Activated CD8-positive, alpha-beta memory T cell treated with anti-CD3 and anti-CD28 coated beads, Interleukin-2, amount 10 ng/mL, durations not matched to agents 7 days and 5 days (primary cell): ENCODE measurements at regions not wholly inside any gene's neighbourhood (a gene's known extent, or its start where the extent isn't known, plus 50 kb on each side); places are given as distances from the start of the nearest gene placed in this dataset.

Source experiments
- ATAC-seq: fragments of 150-1000 bp; cut with Tn5 transposase; one replicate; pipeline ENCODE4 v1.10.0; 2021; ENCODE audit warnings: moderate library complexity
- CTCF ChIA-PET: fragments of 350-600 bp; sonication (Branson Sonifier 250); formaldehyde crosslinking; loops from one replicate; lab custom pipeline; 2021; ENCODE audit warnings: antibody characterized with exemption; lab: Charles Lee
- DNase-seq: peaks from one replicate; pipeline ENCODE4 v3.0.0-alpha.2; 2020
- H3K27ac Mint-ChIP-seq: one replicate; pipeline ENCODE4 v1.8.0; 2021; ENCODE audit warnings: mild to moderate bottlenecking, mixed read lengths
- H3K27me3 Mint-ChIP-seq: one replicate; pipeline ENCODE4 v1.8.0; 2021; ENCODE audit warnings: mixed read lengths
- H3K36me3 Mint-ChIP-seq: one replicate; pipeline ENCODE4 v1.8.0; 2021; ENCODE audit warnings: mild to moderate bottlenecking, mixed read lengths
- H3K4me1 Mint-ChIP-seq: one replicate; pipeline ENCODE4 v1.8.0; 2021; ENCODE audit warnings: mixed read lengths
- H3K4me3 Mint-ChIP-seq: one replicate; pipeline ENCODE4 v1.8.0; 2021; ENCODE audit warnings: mild to moderate bottlenecking, moderate library complexity, mixed read lengths
- H3K9me3 Mint-ChIP-seq: one replicate; pipeline ENCODE4 v1.8.0; 2022; ENCODE audit warnings: low read depth, mixed read lengths

- CTCF ChIA-PET, result no interaction called here
These were observed 188.2 kb upstream of the RUNX1 start for GRCh38 chr21:35237287-35237686.

GRCh38 chr21:35236090-35236489, 187.0 kb upstream of the RUNX1 start:
- H3K36me3 Mint-ChIP-seq, result peaks cover 26% of the 10 kb centered on the region
- no peak overlapping the region for H3K27ac Mint-ChIP-seq
- peaks cover 7% of the 10 kb centered on the region for H3K27me3 Mint-ChIP-seq
- DNase-seq, result no peak
- CTCF ChIA-PET, result no interaction called here
- peaks cover 15% of the 10 kb centered on the region for H3K9me3 Mint-ChIP-seq
- ATAC-seq, result peak; percentile 30
- H3K4me1 Mint-ChIP-seq, result peaks cover 29% of the 10 kb centered on the region
- H3K4me3 Mint-ChIP-seq, result no peak overlapping the region

More at GRCh38 chr21:35237287-35237686, 188.2 kb upstream of the RUNX1 start:
- Mint-ChIP-seq H3K36me3 (peaks cover 27% of the 10 kb centered on the region), H3K27me3 (peaks cover 10% of the 10 kb centered on the region), H3K27ac (no peak overlapping the region), H3K4me3 (no peak overlapping the region), H3K9me3 (peaks cover 15% of the 10 kb centered on the region), H3K4me1 (peaks cover 29% of the 10 kb centered on the region)
- DNase-seq (no peak), ATAC-seq (no peak)

GRCh38 chr21:35234725-35235124, 185.6 kb upstream of the RUNX1 start:
- H3K4me1 Mint-ChIP-seq, result peaks cover 29% of the 10 kb centered on the region
- DNase-seq, result no peak
- peaks cover 7% of the 10 kb centered on the region for H3K27me3 Mint-ChIP-seq
- ATAC-seq, result no peak
- no peak overlapping the region for H3K27ac Mint-ChIP-seq
- H3K9me3 Mint-ChIP-seq, result peaks cover 15% of the 10 kb centered on the region
- CTCF ChIA-PET, result no interaction called here
- peaks cover 26% of the 10 kb centered on the region for H3K36me3 Mint-ChIP-seq
- H3K4me3 Mint-ChIP-seq, result no peak overlapping the region

GRCh38 chr21:35233756-35234155, 184.7 kb upstream of the RUNX1 start:
- Mint-ChIP-seq H3K4me3 (no peak overlapping the region), H3K9me3 (peaks cover 15% of the 10 kb centered on the region), H3K36me3 (peaks cover 26% of the 10 kb centered on the region), H3K27me3 (peaks cover 2% of the 10 kb centered on the region), H3K27ac (no peak overlapping the region), H3K4me1 (peaks cover 29% of the 10 kb centered on the region)
- DNase-seq (no peak), ATAC-seq (no peak)
- CTCF ChIA-PET, result no interaction called here

- CTCF ChIA-PET, result no interaction called here
- Mint-ChIP-seq H3K27me3 (no peaks in the 10 kb centered on the region), H3K36me3 (peaks cover 20% of the 10 kb centered on the region), H3K27ac (no peak overlapping the region), H3K4me1 (peaks cover 27% of the 10 kb centered on the region), H3K4me3 (no peak overlapping the region), H3K9me3 (peaks cover 12% of the 10 kb centered on the region)
- no peak for DNase-seq
- ATAC-seq, result no peak
These were observed 183.6 kb upstream of the RUNX1 start for GRCh38 chr21:35232545-35233176.

GRCh38 chr21:35231090-35231489, 182.0 kb upstream of the RUNX1 start:
- H3K4me1 Mint-ChIP-seq, result peaks cover 34% of the 10 kb centered on the region
- no peak overlapping the region for H3K27ac Mint-ChIP-seq
- DNase-seq (no peak), ATAC-seq (no peak)
- H3K9me3 Mint-ChIP-seq, result peaks cover under 1% of the 10 kb centered on the region
- peaks cover 4% of the 10 kb centered on the region for H3K27me3 Mint-ChIP-seq
- CTCF ChIA-PET, result no interaction called here
- H3K4me3 Mint-ChIP-seq, result no peak overlapping the region
- H3K36me3 Mint-ChIP-seq, result peaks cover 8% of the 10 kb centered on the region

- Mint-ChIP-seq H3K9me3 (no peaks in the 10 kb centered on the region), H3K27ac (no peak overlapping the region), H3K36me3 (no peaks in the 10 kb centered on the region), H3K4me3 (no peak overlapping the region), H3K4me1 (peaks cover 18% of the 10 kb centered on the region), H3K27me3 (peaks cover 10% of the 10 kb centered on the region)
- no peak for ATAC-seq
- no peak for DNase-seq
- CTCF ChIA-PET, result no interaction called here
These were observed 180.2 kb upstream of the RUNX1 start for GRCh38 chr21:35229290-35229689.

GRCh38 chr21:35227786-35228185, 178.7 kb upstream of the RUNX1 start:
- H3K4me3 Mint-ChIP-seq, result no peak overlapping the region

GRCh38 chr21:35226968-35227744, 178.1 kb upstream of the RUNX1 start:
- ATAC-seq, result peak; percentile 59
- Mint-ChIP-seq H3K4me3 (no peak overlapping the region), H3K36me3 (no peaks in the 10 kb centered on the region), H3K27me3 (peaks cover 23% of the 10 kb centered on the region), H3K4me1 (peaks cover 26% of the 10 kb centered on the region), H3K27ac (peak overlapping the region; percentile 26), H3K9me3 (no peaks in the 10 kb centered on the region)
- DNase-seq, result peak; percentile 81
- CTCF ChIA-PET, result interaction anchor here (0.8 to 1.7 kb wide), 2 partner anchors 142 to 180 kb away, joined by 3 read pairs; no protein-coding TSS in a partner anchor

More at GRCh38 chr21:35227786-35228185, 178.7 kb upstream of the RUNX1 start:
- ATAC-seq (no peak), DNase-seq (no peak)
- peaks cover 20% of the 10 kb centered on the region for H3K4me1 Mint-ChIP-seq
- CTCF ChIA-PET, result no interaction called here
- H3K27me3 Mint-ChIP-seq, result peaks cover 22% of the 10 kb centered on the region
- H3K9me3 Mint-ChIP-seq, result no peaks in the 10 kb centered on the region
- no peak overlapping the region for H3K27ac Mint-ChIP-seq
- H3K36me3 Mint-ChIP-seq, result no peaks in the 10 kb centered on the region

- CTCF ChIA-PET, result interaction anchor here (0.8 to 1.7 kb wide), 2 partner anchors 141 to 179 kb away, joined by 3 read pairs; no protein-coding TSS in a partner anchor
These were observed 177.2 kb upstream of the RUNX1 start for GRCh38 chr21:35226328-35226727.

GRCh38 chr21:35225573-35225972, 176.5 kb upstream of the RUNX1 start:
- no peaks in the 10 kb centered on the region for H3K9me3 Mint-ChIP-seq
- CTCF ChIA-PET, result no interaction called here
- H3K4me1 Mint-ChIP-seq, result peaks cover 35% of the 10 kb centered on the region
- ATAC-seq (no peak), DNase-seq (no peak)
- H3K4me3 Mint-ChIP-seq, result no peak overlapping the region
- no peaks in the 10 kb centered on the region for H3K36me3 Mint-ChIP-seq
- H3K27ac Mint-ChIP-seq, result no peak overlapping the region
- H3K27me3 Mint-ChIP-seq, result peaks cover 23% of the 10 kb centered on the region

More at GRCh38 chr21:35226328-35226727, 177.2 kb upstream of the RUNX1 start:
- no peak for ATAC-seq
- H3K27ac Mint-ChIP-seq, result no peak overlapping the region
- no peaks in the 10 kb centered on the region for H3K36me3 Mint-ChIP-seq
- H3K4me1 Mint-ChIP-seq, result peaks cover 33% of the 10 kb centered on the region
- DNase-seq, result no peak
- H3K4me3 Mint-ChIP-seq, result no peak overlapping the region
- H3K27me3 Mint-ChIP-seq, result peaks cover 23% of the 10 kb centered on the region
- no peaks in the 10 kb centered on the region for H3K9me3 Mint-ChIP-seq

- CTCF ChIA-PET, result interaction anchor here (0.8 to 1.6 kb wide), 4 partner anchors 18 to 334 kb away, joined by 3 to 4 read pairs (median 3); no protein-coding TSS in a partner anchor
- Mint-ChIP-seq H3K4me1 (peaks cover 35% of the 10 kb centered on the region), H3K4me3 (no peak overlapping the region), H3K36me3 (peaks cover 2% of the 10 kb centered on the region), H3K9me3 (no peaks in the 10 kb centered on the region), H3K27ac (no peak overlapping the region), H3K27me3 (peaks cover 23% of the 10 kb centered on the region)
- DNase-seq, result no peak
- no peak for ATAC-seq
These were observed 174.5 kb upstream of the RUNX1 start for GRCh38 chr21:35223480-35224156.

GRCh38 chr21:35222541-35222941, 173.4 kb upstream of the RUNX1 start:
- Mint-ChIP-seq H3K36me3 (peaks cover 2% of the 10 kb centered on the region), H3K27ac (peak overlapping the region; percentile 75), H3K9me3 (no peaks in the 10 kb centered on the region), H3K27me3 (peaks cover 23% of the 10 kb centered on the region), H3K4me1 (peaks cover 37% of the 10 kb centered on the region), H3K4me3 (peak overlapping the region; percentile 25)
- peak; percentile 79 for DNase-seq
- ATAC-seq, result peak; percentile 83
- CTCF ChIA-PET, result interaction anchor here (0.8 to 1.6 kb wide), 6 partner anchors 17 to 333 kb away, joined by 3 to 4 read pairs (median 3); no protein-coding TSS in a partner anchor
